H1 (cell line): ENCODE measurements at regions not wholly inside any gene's neighbourhood (a gene's known extent, or its start where the extent isn't known, plus 50 kb on each side); places are given as distances from the start of the nearest gene placed in this dataset.

Experiments
- CTCF ChIA-PET: fragments of 300-600 bp; sonication (Branson Sonifier 250); formaldehyde crosslinking; loops from one replicate; lab custom pipeline; 2021; ENCODE audit not compliant: partially characterized antibody; lab: Charles Lee
- POLR2A ChIA-PET: fragments of 300-600 bp; sonication (Branson Sonifier 250); formaldehyde crosslinking; loops from one replicate; lab custom pipeline; 2021; ENCODE audit warnings: inconsistent platforms; ENCODE audit not compliant: partially characterized antibody; lab: Charles Lee
- DNase-seq, 2 experiments: peaks; one replicate each; pipeline versions ENCODE4 v3.0.0 to v3.0.0-alpha.2; 2010 to 2022; ENCODE audit warnings: low spot score in 2 of 2, low read depth in 1 of 2, mixed read lengths in 1 of 2
- FAIRE-seq: peaks from 2 replicates; lab custom pipeline; 2011; peaks lifted over from hg19 to GRCh38; lab: Jason Lieb, UNC
- H2AFZ ChIP-seq: 2 replicates; pipeline ENCODE4 v1.8.1; 2012; ENCODE audit warnings: low read length, inconsistent platforms
- H2AK5ac ChIP-seq: 2 replicates; pipeline ENCODE4 v1.6.1; 2013; ENCODE audit warnings: low read depth, low read length
- H2BK120ac ChIP-seq: replicated peaks from 2 replicates; pipeline ENCODE3; 2013; ENCODE audit warnings: low read depth, low read length, inconsistent platforms
- H2BK12ac ChIP-seq: 2 replicates; pipeline ENCODE4 v1.6.1; 2013; ENCODE audit warnings: low read depth, low read length
- H2BK15ac ChIP-seq: 2 replicates; pipeline ENCODE4 v1.6.1; 2013; ENCODE audit warnings: low read length
- H2BK20ac ChIP-seq: 2 replicates; pipeline ENCODE4 v1.6.1; 2013; ENCODE audit warnings: low read length
- H2BK5ac ChIP-seq: 2 replicates; pipeline ENCODE4 v1.6.1; 2013; ENCODE audit warnings: low read depth, low read length
- H3K14ac ChIP-seq: 2 replicates; pipeline ENCODE4 v1.6.1; 2013; ENCODE audit warnings: inconsistent platforms; ENCODE audit not compliant: insufficient read length
- H3K18ac ChIP-seq: 2 replicates; pipeline ENCODE4 v1.6.1; 2013; ENCODE audit warnings: low read length; ENCODE audit errors: extremely low read depth
- H3K23ac ChIP-seq: 2 replicates; pipeline ENCODE4 v1.6.1; 2013; ENCODE audit warnings: inconsistent platforms; ENCODE audit not compliant: insufficient read length
- H3K23me2 ChIP-seq: 2 replicates; pipeline ENCODE4 v1.6.1; 2013; ENCODE audit warnings: low read depth, low read length
- H3K27ac ChIP-seq: 2 replicates; pipeline ENCODE4 v1.6.1; 2011; ENCODE audit warnings: low read depth, low read length, inconsistent platforms
- H3K27me3 ChIP-seq, 4 experiments: replicated peaks in 1 of 4; 1 replicate in 1 of 4; 2 replicates in 3 of 4; pipeline versions ENCODE4 v1.6.1 to v1.8.1; 2011 to 2013; ENCODE audit warnings: low read length in 3 of 4, mild to moderate bottlenecking in 3 of 4, inconsistent platforms in 2 of 4, mixed read lengths in 2 of 4, moderate library complexity in 1 of 4; ENCODE audit not compliant: control insufficient read depth in 3 of 4, insufficient read depth in 3 of 4; ENCODE audit errors: extremely low read depth in 1 of 4
- H3K36me3 ChIP-seq, 4 experiments: 2 replicates each; pipeline versions ENCODE4 v1.6.1 to v1.8.1; 2011 to 2013; ENCODE audit warnings: mild to moderate bottlenecking in 4 of 4, low read length in 3 of 4, moderate library complexity in 2 of 4, control low read depth in 1 of 4, inconsistent platforms in 1 of 4; ENCODE audit not compliant: insufficient read depth in 4 of 4, control insufficient read depth in 2 of 4
- H3K4ac ChIP-seq: replicated peaks from 2 replicates; pipeline ENCODE3; 2013; ENCODE audit warnings: low read length, low read depth, mixed read lengths, inconsistent platforms; ENCODE audit not compliant: insufficient read length
- H3K4me1 ChIP-seq, 4 experiments: replicated peaks in 1 of 4; 1 replicate in 1 of 4; 2 replicates in 3 of 4; pipeline versions ENCODE4 v1.6.1 to v1.8.1; 2011 to 2013; ENCODE audit warnings: low read length in 3 of 4, inconsistent platforms in 2 of 4, mixed read lengths in 1 of 4; ENCODE audit not compliant: insufficient read depth in 4 of 4, control insufficient read depth in 3 of 4
- H3K4me2 ChIP-seq, 2 experiments: 2 replicates each; pipeline versions ENCODE4 v1.6.1 to v1.8.1; 2011 to 2013; ENCODE audit warnings: low read depth in 2 of 2, low read length in 2 of 2, control low read depth in 1 of 2, inconsistent platforms in 1 of 2, mild to moderate bottlenecking in 1 of 2; ENCODE audit not compliant: insufficient read depth in 1 of 2
- H3K4me3 ChIP-seq, 4 experiments: fragments of 200-600, 300-600 bp in 1 of 4; sonication (generic), shearing (Covaris generic), sonication (Bioruptor Twin) in 1 of 4; 2 replicates each; pipeline versions ENCODE4 v1.5.1 to v1.8.1; 2011 to 2016; ENCODE audit warnings: low read length in 4 of 4, low read depth in 3 of 4, control low read depth in 2 of 4, inconsistent platforms in 2 of 4, mild to moderate bottlenecking in 2 of 4, mixed read lengths in 1 of 4, moderate library complexity in 1 of 4; ENCODE audit not compliant: insufficient read depth in 2 of 4; ENCODE audit errors: extremely low read depth in 1 of 4
- H3K56ac ChIP-seq: replicated peaks from 2 replicates; pipeline ENCODE3; 2013; ENCODE audit warnings: low read depth, mild to moderate bottlenecking, mixed read lengths, low read length, inconsistent platforms; ENCODE audit not compliant: insufficient read length
- H3K79me1 ChIP-seq: 2 replicates; pipeline ENCODE4 v1.6.1; 2013; ENCODE audit warnings: low read depth, low read length, control low read depth
- H3K79me2 ChIP-seq, 2 experiments: 2 replicates each; pipeline versions ENCODE4 v1.6.1 to v1.8.1; 2012 to 2013; ENCODE audit warnings: low read length in 2 of 2, mild to moderate bottlenecking in 2 of 2, inconsistent platforms in 1 of 2; ENCODE audit not compliant: insufficient read depth in 2 of 2, control insufficient read depth in 1 of 2
- H3K9ac ChIP-seq, 4 experiments: replicated peaks in 1 of 4; 1 replicate in 1 of 4; 2 replicates in 3 of 4; pipeline versions ENCODE4 v1.6.1 to v1.8.1; 2011 to 2013; ENCODE audit warnings: low read depth in 3 of 4, low read length in 3 of 4, control low read depth in 2 of 4, mild to moderate bottlenecking in 2 of 4, moderate library complexity in 2 of 4, inconsistent platforms in 1 of 4; ENCODE audit errors: extremely low read depth in 1 of 4
- H3K9me3 ChIP-seq, 2 experiments: 2 replicates each; pipeline versions ENCODE4 v1.6.1 to v1.8.1; 2012 to 2013; ENCODE audit warnings: mild to moderate bottlenecking in 2 of 2, moderate library complexity in 2 of 2, control low read depth in 1 of 2, inconsistent platforms in 1 of 2, low read depth in 1 of 2, low read length in 1 of 2, mixed read lengths in 1 of 2; ENCODE audit not compliant: insufficient read depth in 2 of 2
- H4K20me1 ChIP-seq, 2 experiments: replicated peaks in 1 of 2; 2 replicates each; pipeline versions ENCODE3 to v1.8.1; 2011 to 2013; ENCODE audit warnings: inconsistent platforms in 2 of 2, low read length in 2 of 2, mild to moderate bottlenecking in 1 of 2; ENCODE audit not compliant: insufficient read depth in 2 of 2, control insufficient read depth in 1 of 2
- H4K5ac ChIP-seq: 2 replicates; pipeline ENCODE4 v1.6.1; 2013; ENCODE audit warnings: low read length, low read depth, mixed read lengths, inconsistent platforms; ENCODE audit not compliant: insufficient read length
- H4K8ac ChIP-seq: 2 replicates; pipeline ENCODE4 v1.8.0; 2013; ENCODE audit warnings: mild to moderate bottlenecking, moderate library complexity, low read length, inconsistent platforms; ENCODE audit not compliant: insufficient read depth; ENCODE audit errors: extremely low read depth
- H4K91ac ChIP-seq: replicated peaks from 2 replicates; pipeline ENCODE3; 2013; ENCODE audit warnings: low read length, mixed read lengths, inconsistent platforms; ENCODE audit not compliant: insufficient read length
- CREB1 ChIP-seq: IDR thresholded peaks from 2 replicates; pipeline ENCODE4 v1.6.1; 2012; ENCODE audit warnings: inconsistent platforms

GRCh38 chr4:57658673-57659072, 548.5 kb upstream of the IGFBP7 start:
- no peak for DNase-seq
- Histone ChIP-seq H4K91ac (no peak overlapping the region), H4K8ac (no peak overlapping the region), H3K9me3 (no peaks in the 10 kb centered on the region; a peak in 1 of 4 replicates), H3K4ac (no peak overlapping the region), H2BK5ac (no peak overlapping the region)
- no peak for TF ChIP-seq CREB1
- TF ChIP-seq, all 59 proteins: peak for 0
- ChIA-PET POLR2A (no interaction called here), CTCF (interaction anchor here (0.6 kb wide), 2 partner anchors 28 to 1921 kb away, joined by 3 read pairs; no protein-coding TSS in a partner anchor)
- Histone ChIP-seq H3K4me3 (no peak overlapping the region), H2BK20ac (no peak overlapping the region), H2BK15ac (no peak overlapping the region), H3K4me1 (no peaks in the 10 kb centered on the region), H3K4me2 (no peak overlapping the region), H3K14ac (no peak overlapping the region), H3K9ac (no peak overlapping the region), H3K79me1 (no peaks in the 10 kb centered on the region), H2AK5ac (no peak overlapping the region), H3K23ac (no peak overlapping the region), H3K79me2 (no peaks in the 10 kb centered on the region), H3K27ac (no peak overlapping the region), H2BK120ac (no peak overlapping the region), H2BK12ac (no peak overlapping the region), H3K56ac (no peak overlapping the region), H3K36me3 (no peaks in the 10 kb centered on the region), H3K27me3 (no peaks in the 10 kb centered on the region; a peak in 1 of 7 replicates), H4K5ac (no peak overlapping the region), H2AFZ (no peak overlapping the region), H3K18ac (no peak overlapping the region), H4K20me1 (no peaks in the 10 kb centered on the region), H3K23me2 (no peaks in the 10 kb centered on the region)
- FAIRE-seq = no peak
